ENCODE measurements at regions not wholly inside any gene's neighbourhood (a gene's known extent, or its start where the extent isn't known, plus 50 kb on each side); places are given as distances from the start of the nearest gene placed in this dataset.
A peak's percentile ranks its signal among the peaks of the same experiment; 100 is the strongest.

- H3K27me3 ChIP-seq (ENCODE audit: insufficient read depth, low read length) = no peaks in the 10 kb centered on the region
- TF ChIP-seq CTCF (IDR thresholded peaks at IDR 0.05; ENCODE audit: insufficient read depth, low read depth, low read length) (no peak), EZH2 (IDR thresholded peaks at IDR 0.05; ENCODE audit: insufficient read depth, low read length) (no peak)
- H2AFZ ChIP-seq (ENCODE audit: low read depth, low read length) = no peak overlapping the region
- Mint-ChIP-seq H3K4me3 (ENCODE audit: unreplicated experiment) (no peak overlapping the region), H3K36me3 (ENCODE audit: low read depth, unreplicated experiment) (no peaks in the 10 kb centered on the region), H3K9me3 (ENCODE audit: unreplicated experiment) (no peaks in the 10 kb centered on the region), H3K27ac (ENCODE audit: unreplicated experiment) (peak overlapping the region; percentile 84), H3K27me3 (ENCODE audit: low read depth, unreplicated experiment) (no peaks in the 10 kb centered on the region), H3K4me1 (ENCODE audit: low read depth, unreplicated experiment) (peaks cover 39% of the 10 kb centered on the region)
- H3K36me3 ChIP-seq (ENCODE audit: insufficient read depth, low read length) = no peaks in the 10 kb centered on the region
- no peaks in the 10 kb centered on the region for H4K20me1 ChIP-seq (ENCODE audit: insufficient read depth, low read length)
- FAIRE-seq = peak; percentile 87
- peak overlapping the region; percentile 43 for H3K4me2 ChIP-seq (ENCODE audit: low read length)
- H3K4me1 ChIP-seq (ENCODE audit: insufficient read depth, low read length) = peaks cover 22% of the 10 kb centered on the region
- peak overlapping the region; percentile 1 for H3K4me3 ChIP-seq (ENCODE audit: insufficient read depth, low read depth, low read length)
- peak overlapping the region; percentile 55 for H3K9ac ChIP-seq (ENCODE audit: low read length)
- H3K9me3 ChIP-seq (ENCODE audit: insufficient read depth, low read depth, low read length) = no peaks in the 10 kb centered on the region
- H3K79me2 ChIP-seq (ENCODE audit: insufficient read depth, low read length) = no peaks in the 10 kb centered on the region
- DNase-seq (ENCODE audit: low read depth) = peak; percentile 97
- H3K27ac ChIP-seq (ENCODE audit: low read depth, low read length) = peak overlapping the region; percentile 83
Observed at GRCh38 chr9:78866207-78867132, 569.5 kb downstream of the PSAT1 start.

- Histone ChIP-seq H3K79me2 (ENCODE audit: insufficient read depth, low read length) (no peaks in the 10 kb centered on the region), H3K27me3 (ENCODE audit: insufficient read depth, low read length) (no peaks in the 10 kb centered on the region), H2AFZ (ENCODE audit: low read depth, low read length) (no peak overlapping the region), H3K4me2 (ENCODE audit: low read length) (peak overlapping the region; percentile 26), H3K4me1 (ENCODE audit: insufficient read depth, low read length) (peaks cover 23% of the 10 kb centered on the region), H3K36me3 (ENCODE audit: insufficient read depth, low read length) (no peaks in the 10 kb centered on the region), H3K4me3 (ENCODE audit: insufficient read depth, low read depth, low read length) (no peak overlapping the region), H3K27ac (ENCODE audit: low read depth, low read length) (peak overlapping the region; percentile 92), H3K9me3 (ENCODE audit: insufficient read depth, low read depth, low read length) (no peaks in the 10 kb centered on the region), H4K20me1 (ENCODE audit: insufficient read depth, low read length) (no peaks in the 10 kb centered on the region), H3K9ac (ENCODE audit: low read length) (peak overlapping the region; percentile 51)
- Mint-ChIP-seq H3K9me3 (ENCODE audit: unreplicated experiment) (peaks cover 4% of the 10 kb centered on the region), H3K27me3 (ENCODE audit: low read depth, unreplicated experiment) (no peaks in the 10 kb centered on the region), H3K4me1 (ENCODE audit: low read depth, unreplicated experiment) (peaks cover 47% of the 10 kb centered on the region), H3K4me3 (ENCODE audit: unreplicated experiment) (no peak overlapping the region), H3K36me3 (ENCODE audit: low read depth, unreplicated experiment) (peaks cover 2% of the 10 kb centered on the region), H3K27ac (ENCODE audit: unreplicated experiment) (peak overlapping the region; percentile 84)
- TF ChIP-seq CTCF (IDR thresholded peaks at IDR 0.05; ENCODE audit: insufficient read depth, low read depth, low read length) = no peak
- FAIRE-seq (no peak), DNase-seq (ENCODE audit: low read depth) (no peak)
Observed at GRCh38 chr9:78871086-78871451, 574.1 kb downstream of the PSAT1 start.

Data from astrocyte (in vitro differentiated cells and primary cell).